DMS114 treated with DMSO at 0.1 percent for 48 hours (cell line): ENCODE measurements at regions not wholly inside any gene's neighbourhood (a gene's known extent, or its start where the extent isn't known, plus 50 kb on each side); places are given as distances from the start of the nearest gene placed in this dataset.

Experiments used
- DNase-seq: peaks from one replicate; lab custom pipeline; 2025; ENCODE audit not compliant: unreplicated experiment; lab: John Stamatoyannopoulos, UW

GRCh38 chr12:60995256-60995825 lies 1264.9 kb upstream of the USP15 start:
- no peak for DNase-seq

- no peak for DNase-seq
Observed at GRCh38 chr12:60997869-60998378, 1262.3 kb upstream of the USP15 start.

- DNase-seq: no peak
Observed at GRCh38 chr12:61009192-61009591, 1251.0 kb upstream of the USP15 start.

- no peak for DNase-seq
Observed at GRCh38 chr12:61011767-61012423, 1248.3 kb upstream of the USP15 start.

- DNase-seq: no peak
Observed at GRCh38 chr12:61018571-61018970, 1241.6 kb upstream of the USP15 start.

GRCh38 chr12:61023231-61023630 lies 1237.0 kb upstream of the USP15 start:
- no peak for DNase-seq

- no peak for DNase-seq
Observed at GRCh38 chr12:61029516-61029915, 1230.7 kb upstream of the USP15 start.

- no peak for DNase-seq
Observed at GRCh38 chr12:61037792-61038191, 1222.4 kb upstream of the USP15 start.

- DNase-seq: no peak
Observed at GRCh38 chr12:61043838-61044237, 1216.4 kb upstream of the USP15 start.

- DNase-seq: no peak
Observed at GRCh38 chr12:61044766-61045165, 1215.4 kb upstream of the USP15 start.

GRCh38 chr12:61070640-61071414 lies 1189.4 kb upstream of the USP15 start:
- no peak for DNase-seq

- no peak for DNase-seq
Observed at GRCh38 chr12:61072717-61073116, 1187.5 kb upstream of the USP15 start.

GRCh38 chr12:61095111-61095510 lies 1165.1 kb upstream of the USP15 start:
- DNase-seq: no peak

GRCh38 chr12:61098031-61098580 lies 1162.1 kb upstream of the USP15 start:
- no peak for DNase-seq

- no peak for DNase-seq
Observed at GRCh38 chr12:61107118-61107517, 1153.1 kb upstream of the USP15 start.

GRCh38 chr12:61111218-61111617 lies 1149.0 kb upstream of the USP15 start:
- DNase-seq: no peak

GRCh38 chr12:61137677-61138414 lies 1122.4 kb upstream of the USP15 start:
- no peak for DNase-seq

- no peak for DNase-seq
Observed at GRCh38 chr12:61138415-61138759, 1121.8 kb upstream of the USP15 start.

GRCh38 chr12:61161961-61162360 lies 1098.2 kb upstream of the USP15 start:
- no peak for DNase-seq

- DNase-seq: no peak
Observed at GRCh38 chr12:61188801-61189595, 1071.2 kb upstream of the USP15 start.
